HepG2 (cell line): ENCODE measurements at regions not wholly inside any gene's neighbourhood (a gene's known extent, or its start where the extent isn't known, plus 50 kb on each side); places are given as distances from the start of the nearest gene placed in this dataset.

Experiments
- ATAC-seq: fragments of 200-7000 bp; cut with Tn5 transposase; 3 replicates; pipeline ENCODE4 v1.9.1; 2020; ENCODE audit warnings: mild to moderate bottlenecking, moderate library complexity
- BruUV-seq: library from RNA; stranded (reverse); fragments of 400-500 nt; replicated peaks from 2 replicates; lab custom pipeline; 2021; lab: Mats Ljungman, UMichigan
- CTCF ChIA-PET: fragments of 300-600 bp; formaldehyde crosslinking; extraction: SDS; loops from one replicate; lab custom pipeline; 2021; ENCODE audit warnings: low total read pairs, inconsistent platforms, low intra/inter-chr PET ratio; lab: Yijun Ruan, JAX
- POLR2A ChIA-PET: fragments of 350-600 bp; sonication (Branson Sonifier 250); formaldehyde crosslinking; loops from one replicate; lab custom pipeline; 2020; ENCODE audit warnings: antibody characterized with exemption, inconsistent platforms; lab: Yijun Ruan, JAX
- DNase-seq: peaks from one replicate; pipeline ENCODE4 v3.0.0-alpha.2; 2015; ENCODE audit warnings: low spot score
- FAIRE-seq: peaks from 3 replicates; lab custom pipeline; 2011; peaks lifted over from hg19 to GRCh38; lab: Jason Lieb, UNC
- H2AFZ ChIP-seq: one replicate; pipeline ENCODE4 v1.6.1; 2011; ENCODE audit warnings: low read length, inconsistent platforms
- H3K27ac ChIP-seq: fragments of 300-600 bp; 3 replicates; pipeline ENCODE4 v1.8.0; 2011; ENCODE audit warnings: mixed run types, mild to moderate bottlenecking, mixed read lengths, low read length, inconsistent platforms; ENCODE audit not compliant: insufficient read depth; ENCODE audit errors: extremely low read length
- H3K27me3 ChIP-seq, 2 experiments: fragments of 200-600 bp in 1 of 2; 2 replicates in 1 of 2; 3 replicates in 1 of 2; pipeline versions ENCODE4 v1.6.0 to v1.8.0; 2011; ENCODE audit warnings: low read length in 2 of 2, mild to moderate bottlenecking in 2 of 2, moderate library complexity in 2 of 2, inconsistent platforms in 1 of 2; ENCODE audit not compliant: insufficient read depth in 2 of 2, control insufficient read depth in 1 of 2
- H3K36me3 ChIP-seq, 2 experiments: fragments of 200-600 bp in 1 of 2; replicated peaks in 1 of 2; 2 replicates in 1 of 2; 3 replicates in 1 of 2; pipeline versions ENCODE4 v1.5.1 to v1.8.0; 2011; ENCODE audit warnings: low read length in 2 of 2, inconsistent platforms in 1 of 2; ENCODE audit not compliant: insufficient read depth in 2 of 2, control insufficient read depth in 1 of 2
- H3K4me1 ChIP-seq: 2 replicates; pipeline ENCODE4 v1.5.1; 2012; ENCODE audit warnings: low read length, inconsistent platforms; ENCODE audit not compliant: insufficient read depth
- H3K4me2 ChIP-seq: 2 replicates; pipeline ENCODE4 v1.6.0; 2011; ENCODE audit warnings: low read depth, low read length, inconsistent platforms
- H3K4me3 ChIP-seq, 3 experiments: fragments of 200-600 bp in 1 of 3; sonication (generic), shearing (Covaris generic) in 1 of 3; replicated peaks in 1 of 3; 2 replicates each; pipeline ENCODE4 v1.5.1; 2011 to 2016; ENCODE audit warnings: low read length in 3 of 3, inconsistent platforms in 2 of 3, low read depth in 2 of 3, mild to moderate bottlenecking in 2 of 3, control low read depth in 1 of 3, mixed read lengths in 1 of 3; ENCODE audit not compliant: insufficient read depth in 1 of 3
- H3K79me2 ChIP-seq: one replicate; pipeline ENCODE4 v1.6.1; 2011; ENCODE audit warnings: low read length, inconsistent platforms; ENCODE audit not compliant: insufficient read depth
- H3K9ac ChIP-seq: 2 replicates; pipeline ENCODE4 v1.6.0; 2011; ENCODE audit warnings: mild to moderate bottlenecking, low read depth, low read length, inconsistent platforms; ENCODE audit not compliant: insufficient read depth
- H3K9me3 ChIP-seq: 2 replicates; pipeline ENCODE4 v1.5.1; 2012; ENCODE audit warnings: mild to moderate bottlenecking, low read length
- H4K20me1 ChIP-seq: 2 replicates; pipeline ENCODE4 v1.6.0; 2011; ENCODE audit warnings: inconsistent platforms, mild to moderate bottlenecking, low read length, moderate library complexity; ENCODE audit not compliant: insufficient read depth
- AGO2 ChIP-seq: fragments of 200-400 bp; formaldehyde crosslinking; optimal IDR thresholded peaks from 2 replicates; pipeline ENCODE3; 2017; ENCODE audit warnings: mild to moderate bottlenecking, low read depth, low read length, moderate library complexity
- KDM1A ChIP-seq: IDR thresholded peaks from 2 replicates; pipeline ENCODE4 v1.6.1; 2016; ENCODE audit warnings: missing compliant biosample characterization
- KLF12 ChIP-seq: sonication (generic); formaldehyde crosslinking; IDR thresholded peaks from 2 replicates; pipeline ENCODE4 v1.4.0; 2020; ENCODE audit warnings: missing genetic modification reagents, borderline replicate concordance
- KLF13 ChIP-seq: sonication (generic); formaldehyde crosslinking; IDR thresholded peaks from 2 replicates; pipeline ENCODE4 v1.4.0; 2020; ENCODE audit warnings: mild to moderate bottlenecking, missing genetic modification reagents
- MYC ChIP-seq: sonication (generic); formaldehyde crosslinking; IDR thresholded peaks from 2 replicates; pipeline ENCODE4 v1.9.0; 2021; ENCODE audit warnings: missing genetic modification reagents, borderline replicate concordance
- SATB2 ChIP-seq: sonication (generic); formaldehyde crosslinking; IDR thresholded peaks from 2 replicates; pipeline ENCODE4 v1.5.0; 2020; ENCODE audit warnings: missing genetic modification reagents
- SCMH1 ChIP-seq: sonication (generic); formaldehyde crosslinking; IDR thresholded peaks from 2 replicates; pipeline ENCODE4 v1.9.0; 2021; ENCODE audit warnings: missing genetic modification reagents, mild to moderate bottlenecking, borderline replicate concordance
- TSC22D2 ChIP-seq: sonication (generic); formaldehyde crosslinking; IDR thresholded peaks from 2 replicates; pipeline ENCODE4 v1.5.1; 2020; ENCODE audit warnings: missing genetic modification reagents, mild to moderate bottlenecking, borderline replicate concordance
- ZFP41 ChIP-seq: sonication (generic); formaldehyde crosslinking; IDR thresholded peaks from 2 replicates; pipeline ENCODE4 v1.4.0; 2020; ENCODE audit warnings: mild to moderate bottlenecking, missing genetic modification reagents, borderline replicate concordance
- ZNF12 ChIP-seq: sonication (generic); formaldehyde crosslinking; IDR thresholded peaks from 2 replicates; pipeline ENCODE4 v1.5.0; 2020; ENCODE audit warnings: missing genetic modification reagents
- ZNF317 ChIP-seq: sonication (generic); formaldehyde crosslinking; IDR thresholded peaks from 2 replicates; pipeline ENCODE4 v1.5.0; 2020; ENCODE audit warnings: mild to moderate bottlenecking, missing genetic modification reagents
- ZNF547 ChIP-seq: sonication (generic); formaldehyde crosslinking; IDR thresholded peaks from 2 replicates; pipeline ENCODE4 v1.5.1; 2020; ENCODE audit warnings: mild to moderate bottlenecking, missing genetic modification reagents
- ZNF660 ChIP-seq: sonication (generic); formaldehyde crosslinking; IDR thresholded peaks from 2 replicates; pipeline ENCODE4 v1.5.1; 2020; ENCODE audit warnings: mild to moderate bottlenecking, low read depth, missing genetic modification reagents, borderline replicate concordance
- ZNF891 ChIP-seq: sonication (generic); formaldehyde crosslinking; IDR thresholded peaks from 2 replicates; pipeline ENCODE4 v1.5.0; 2020; ENCODE audit warnings: mild to moderate bottlenecking, missing genetic modification reagents
- ZSCAN21 ChIP-seq: sonication (generic); formaldehyde crosslinking; IDR thresholded peaks from 2 replicates; pipeline ENCODE4 v1.8.0; 2022; ENCODE audit warnings: mild to moderate bottlenecking, missing genetic modification reagents, moderate library complexity, borderline replicate concordance
- WGBS: methylation state at CpG from one replicate; pipeline ENCODE4 v1.1.6; 2017; ENCODE audit warnings: low lambda C conversion rate; 5-methylcytosine and 5-hydroxymethylcytosine counted together
- in situ Hi-C: cut with HindIII; loops from 2 replicates; pipeline ENCODE4 v1.10.0; 2017; ENCODE audit warnings: low pct_unique_long_range_greater_than_20kb; ENCODE audit not compliant: extremely low pct_ligation_motif_present
- intact Hi-C: fragments of 100-400 bp; cut with micrococcal nuclease; formaldehyde crosslinking; loops from one replicate; pipeline ENCODE4 v1.10.0; 2022; ENCODE audit not compliant: unreplicated experiment
- TF ChIP-seq, protein P1 (sequence below): sonication (generic); formaldehyde crosslinking; IDR thresholded peaks from 2 replicates; pipeline ENCODE4 v1.5.1; 2020; ENCODE audit warnings: mild to moderate bottlenecking, missing genetic modification reagents
- TF ChIP-seq, protein P2 (sequence below): sonication (generic); formaldehyde crosslinking; IDR thresholded peaks from 2 replicates; pipeline ENCODE4 v1.8.0; 2022; ENCODE audit warnings: missing genetic modification reagents, mild to moderate bottlenecking, inconsistent platforms, borderline replicate concordance

DNA sequence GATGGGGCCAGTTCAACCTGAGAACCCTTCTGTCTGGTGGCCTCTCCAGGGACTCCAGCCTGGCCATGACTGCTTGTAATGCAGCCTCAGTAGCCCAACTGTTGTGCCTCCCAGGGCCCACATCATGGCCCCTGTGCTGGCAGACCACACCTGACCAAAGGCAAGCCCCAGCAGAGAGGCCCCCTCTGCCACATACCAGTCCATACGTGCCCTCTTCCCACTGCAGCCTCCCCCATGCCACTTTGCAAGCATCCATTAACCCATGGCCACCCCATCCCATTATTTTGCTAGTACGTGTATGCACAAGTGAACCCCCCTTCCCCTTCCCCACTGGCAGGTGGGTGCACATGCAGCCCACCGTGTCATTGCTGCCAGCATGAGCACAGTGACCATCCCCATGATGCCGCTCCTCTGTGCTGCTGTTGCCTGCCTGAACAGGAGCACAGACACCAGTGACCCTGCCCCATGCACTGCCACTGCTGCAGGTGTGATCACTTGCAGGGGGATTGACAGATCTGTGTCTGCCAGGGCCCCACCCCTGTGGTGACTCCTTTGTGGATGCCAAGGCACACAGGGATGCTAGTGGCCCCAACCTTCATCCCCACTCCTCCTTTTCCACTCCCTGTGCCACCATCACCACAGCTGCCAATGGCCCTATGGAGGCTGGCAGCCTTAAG, 330.0 kb upstream of the DSEL start:
- 4% methylated on average over 4 of the region's 4 CpGs for WGBS
- H3K4me3 ChIP-seq, result no peak overlapping the region
- H3K79me2 ChIP-seq, result no peaks in the 10 kb centered on the region
- in situ Hi-C loops (no loop called here), intact Hi-C loops (no loop called here)
- no peak overlapping the region for H3K9ac ChIP-seq
- DNase-seq (no peak), ATAC-seq (no peak)
- H3K9me3 ChIP-seq, result no peaks in the 10 kb centered on the region
- ChIA-PET CTCF (no interaction called here), POLR2A (no interaction called here)
- H3K4me1 ChIP-seq, result no peaks in the 10 kb centered on the region
- no peaks in the 10 kb centered on the region for H3K36me3 ChIP-seq
- H3K27ac ChIP-seq, result no peak overlapping the region
- no peaks in the 10 kb centered on the region for H4K20me1 ChIP-seq
- H3K4me2 ChIP-seq, result no peak overlapping the region
- H2AFZ ChIP-seq, result no peak overlapping the region
- TF ChIP-seq KDM1A (CRISPR knock-in tag) (no peak), ZNF547 (no peak), KLF13 (CRISPR knock-in tag) (no peak), MYC (CRISPR knock-in tag) (no peak), ZNF660 (CRISPR knock-in tag) (no peak), ZNF891 (CRISPR knock-in tag) (no peak), SCMH1 (CRISPR knock-in tag) (no peak), ZSCAN21 (CRISPR knock-in tag) (no peak), SATB2 (CRISPR knock-in tag) (no peak), ZNF12 (CRISPR knock-in tag) (no peak), ZFP41 (no peak), KLF12 (CRISPR knock-in tag) (no peak), ZNF317 (CRISPR knock-in tag) (no peak), TSC22D2 (no peak), AGO2 (no peak)
- TF ChIP-seq, protein P1, sequence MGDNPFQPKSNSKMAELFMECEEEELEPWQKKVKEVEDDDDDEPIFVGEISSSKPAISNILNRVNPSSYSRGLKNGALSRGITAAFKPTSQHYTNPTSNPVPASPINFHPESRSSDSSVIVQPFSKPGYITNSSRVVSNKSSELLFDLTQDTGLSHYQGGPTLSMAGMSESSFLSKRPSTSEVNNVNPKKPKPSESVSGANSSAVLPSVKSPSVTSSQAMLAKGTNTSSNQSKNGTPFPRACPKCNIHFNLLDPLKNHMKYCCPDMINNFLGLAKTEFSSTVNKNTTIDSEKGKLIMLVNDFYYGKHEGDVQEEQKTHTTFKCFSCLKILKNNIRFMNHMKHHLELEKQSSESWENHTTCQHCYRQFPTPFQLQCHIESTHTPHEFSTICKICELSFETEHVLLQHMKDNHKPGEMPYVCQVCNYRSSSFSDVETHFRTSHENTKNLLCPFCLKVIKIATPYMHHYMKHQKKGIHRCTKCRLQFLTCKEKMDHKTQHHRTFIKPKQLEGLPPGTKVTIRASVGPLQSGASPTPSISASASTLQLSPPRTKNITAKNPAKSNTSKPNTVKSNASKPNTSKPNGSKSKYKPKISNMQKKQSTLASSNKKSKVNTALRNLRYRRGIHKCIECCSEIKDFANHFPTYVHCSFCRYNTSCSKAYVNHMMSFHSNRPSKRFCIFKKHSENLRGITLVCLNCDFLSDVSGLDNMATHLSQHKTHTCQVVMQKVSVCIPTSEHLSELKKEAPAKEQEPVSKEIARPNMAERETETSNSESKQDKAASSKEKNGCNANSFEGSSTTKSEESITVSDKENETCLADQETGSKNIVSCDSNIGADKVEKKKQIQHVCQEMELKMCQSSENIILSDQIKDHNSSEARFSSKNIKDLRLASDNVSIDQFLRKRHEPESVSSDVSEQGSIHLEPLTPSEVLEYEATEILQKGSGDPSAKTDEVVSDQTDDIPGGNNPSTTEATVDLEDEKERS (CRISPR knock-in tag), result no peak
- TF ChIP-seq, protein P2, sequence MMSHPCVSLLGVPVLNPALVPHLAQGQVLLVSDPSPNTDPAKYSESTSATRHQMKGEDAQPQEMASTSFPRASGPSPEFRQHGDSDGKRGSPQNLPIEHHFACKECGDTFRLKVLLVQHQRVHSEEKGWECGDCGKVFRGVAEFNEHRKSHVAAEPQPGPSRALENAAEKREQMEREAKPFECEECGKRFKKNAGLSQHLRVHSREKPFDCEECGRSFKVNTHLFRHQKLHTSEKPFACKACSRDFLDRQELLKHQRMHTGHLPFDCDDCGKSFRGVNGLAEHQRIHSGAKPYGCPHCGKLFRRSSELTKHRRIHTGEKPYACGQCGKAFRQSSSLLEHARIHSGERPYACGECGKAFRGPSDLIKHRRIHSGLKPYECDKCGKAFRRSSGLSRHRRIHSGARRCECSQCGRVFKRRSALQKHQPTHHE (CRISPR knock-in tag), result no peak
- TF ChIP-seq, all 625 proteins: peak for 0
- no peaks in the 10 kb centered on the region for H3K27me3 ChIP-seq
- no TSS peak for BruUV-seq
- no peak for FAIRE-seq
